ENCODE measurements at regions not wholly inside any gene's neighbourhood (a gene's known extent, or its start where the extent isn't known, plus 50 kb on each side); places are given as distances from the start of the nearest gene placed in this dataset.

DNA sequence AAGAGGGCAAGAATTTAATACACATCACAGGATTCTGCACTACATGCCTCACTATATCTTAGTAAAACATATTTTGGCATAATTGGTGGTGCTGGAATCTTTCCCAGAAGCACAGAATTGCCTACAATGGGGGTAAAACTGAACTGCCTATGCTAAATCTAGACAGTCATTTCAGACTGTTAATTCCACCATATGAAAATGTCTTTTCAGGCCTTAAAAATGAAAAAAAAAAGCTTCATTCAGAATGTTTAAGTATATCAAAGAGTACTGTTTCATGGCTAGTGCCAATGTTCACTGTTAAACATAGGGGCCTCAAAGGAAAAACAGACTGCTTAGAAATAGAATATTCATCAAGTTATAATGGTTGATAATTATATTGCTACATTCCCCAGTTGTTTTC lies 797.0 kb downstream of the PCDH19 start:
- TF ChIP-seq, protein P1, sequence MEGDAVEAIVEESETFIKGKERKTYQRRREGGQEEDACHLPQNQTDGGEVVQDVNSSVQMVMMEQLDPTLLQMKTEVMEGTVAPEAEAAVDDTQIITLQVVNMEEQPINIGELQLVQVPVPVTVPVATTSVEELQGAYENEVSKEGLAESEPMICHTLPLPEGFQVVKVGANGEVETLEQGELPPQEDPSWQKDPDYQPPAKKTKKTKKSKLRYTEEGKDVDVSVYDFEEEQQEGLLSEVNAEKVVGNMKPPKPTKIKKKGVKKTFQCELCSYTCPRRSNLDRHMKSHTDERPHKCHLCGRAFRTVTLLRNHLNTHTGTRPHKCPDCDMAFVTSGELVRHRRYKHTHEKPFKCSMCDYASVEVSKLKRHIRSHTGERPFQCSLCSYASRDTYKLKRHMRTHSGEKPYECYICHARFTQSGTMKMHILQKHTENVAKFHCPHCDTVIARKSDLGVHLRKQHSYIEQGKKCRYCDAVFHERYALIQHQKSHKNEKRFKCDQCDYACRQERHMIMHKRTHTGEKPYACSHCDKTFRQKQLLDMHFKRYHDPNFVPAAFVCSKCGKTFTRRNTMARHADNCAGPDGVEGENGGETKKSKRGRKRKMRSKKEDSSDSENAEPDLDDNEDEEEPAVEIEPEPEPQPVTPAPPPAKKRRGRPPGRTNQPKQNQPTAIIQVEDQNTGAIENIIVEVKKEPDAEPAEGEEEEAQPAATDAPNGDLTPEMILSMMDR (conservative IDR thresholded peaks at IDR 0.05; ENCODE audit: low read depth, low read length) = no peak
- TF ChIP-seq CEBPB (IDR thresholded peaks at IDR 0.05; ENCODE audit: low read depth, low read length) = no peak
- no peak for TF ChIP-seq POLR2A (IDR thresholded peaks at IDR 0.05; ENCODE audit: low read depth, low read length)
- TF ChIP-seq, protein P2, sequence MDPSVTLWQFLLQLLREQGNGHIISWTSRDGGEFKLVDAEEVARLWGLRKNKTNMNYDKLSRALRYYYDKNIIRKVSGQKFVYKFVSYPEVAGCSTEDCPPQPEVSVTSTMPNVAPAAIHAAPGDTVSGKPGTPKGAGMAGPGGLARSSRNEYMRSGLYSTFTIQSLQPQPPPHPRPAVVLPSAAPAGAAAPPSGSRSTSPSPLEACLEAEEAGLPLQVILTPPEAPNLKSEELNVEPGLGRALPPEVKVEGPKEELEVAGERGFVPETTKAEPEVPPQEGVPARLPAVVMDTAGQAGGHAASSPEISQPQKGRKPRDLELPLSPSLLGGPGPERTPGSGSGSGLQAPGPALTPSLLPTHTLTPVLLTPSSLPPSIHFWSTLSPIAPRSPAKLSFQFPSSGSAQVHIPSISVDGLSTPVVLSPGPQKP (IDR thresholded peaks at IDR 0.05; ENCODE audit: borderline replicate concordance, low read depth, low read length) = no peak
- TF ChIP-seq SMC3 (IDR thresholded peaks at IDR 0.05; ENCODE audit: low read depth, low read length) = no peak
- TF ChIP-seq, protein P3, sequence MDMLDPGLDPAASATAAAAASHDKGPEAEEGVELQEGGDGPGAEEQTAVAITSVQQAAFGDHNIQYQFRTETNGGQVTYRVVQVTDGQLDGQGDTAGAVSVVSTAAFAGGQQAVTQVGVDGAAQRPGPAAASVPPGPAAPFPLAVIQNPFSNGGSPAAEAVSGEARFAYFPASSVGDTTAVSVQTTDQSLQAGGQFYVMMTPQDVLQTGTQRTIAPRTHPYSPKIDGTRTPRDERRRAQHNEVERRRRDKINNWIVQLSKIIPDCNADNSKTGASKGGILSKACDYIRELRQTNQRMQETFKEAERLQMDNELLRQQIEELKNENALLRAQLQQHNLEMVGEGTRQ (IDR thresholded peaks at IDR 0.05; ENCODE audit: low read depth, low read length) = no peak
- TF ChIP-seq MAFK (IDR thresholded peaks at IDR 0.05; ENCODE audit: low read depth, low read length) = no peak
- no peak for TF ChIP-seq MAZ (IDR thresholded peaks at IDR 0.05; ENCODE audit: borderline replicate concordance, low read depth, low read length)
- no peak for TF ChIP-seq BHLHE40 (IDR thresholded peaks at IDR 0.05; ENCODE audit: low read depth, low read length)
- TF ChIP-seq CHD1 (IDR thresholded peaks at IDR 0.05; ENCODE audit: low read depth, low read length) = no peak

All from IMR-90 (cell line).